ENCODE measurements at regions not wholly inside any gene's neighbourhood (a gene's known extent, or its start where the extent isn't known, plus 50 kb on each side); places are given as distances from the start of the nearest gene placed in this dataset.
"Not testable (repeated sequence)": the region's sequence is repeated elsewhere in the genome, so short reads cannot be mapped to it uniquely, and the experiment has no call there.

DNA sequence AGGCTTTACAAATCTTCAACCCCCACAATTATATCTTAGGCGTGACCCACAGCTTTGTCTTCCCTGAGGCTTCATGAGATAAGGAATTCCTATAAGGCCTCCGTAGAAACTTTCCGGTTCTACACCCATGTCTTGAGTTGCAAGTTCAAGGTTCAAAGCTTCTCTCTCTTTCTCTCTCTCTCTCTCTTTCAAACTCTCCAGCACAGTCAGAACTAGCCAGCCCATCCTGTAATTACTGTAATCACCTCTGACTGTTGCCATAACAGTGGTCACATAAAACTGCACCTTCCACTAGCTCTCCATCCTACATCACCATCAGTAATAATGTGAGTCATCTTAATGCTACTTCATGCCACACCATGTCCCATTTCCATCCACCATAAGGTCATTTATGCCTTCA lies 90.0 kb upstream of the NFASC start:
- DNase-seq (ENCODE audit: low read depth in 2 of 2) = no peak

DNA sequence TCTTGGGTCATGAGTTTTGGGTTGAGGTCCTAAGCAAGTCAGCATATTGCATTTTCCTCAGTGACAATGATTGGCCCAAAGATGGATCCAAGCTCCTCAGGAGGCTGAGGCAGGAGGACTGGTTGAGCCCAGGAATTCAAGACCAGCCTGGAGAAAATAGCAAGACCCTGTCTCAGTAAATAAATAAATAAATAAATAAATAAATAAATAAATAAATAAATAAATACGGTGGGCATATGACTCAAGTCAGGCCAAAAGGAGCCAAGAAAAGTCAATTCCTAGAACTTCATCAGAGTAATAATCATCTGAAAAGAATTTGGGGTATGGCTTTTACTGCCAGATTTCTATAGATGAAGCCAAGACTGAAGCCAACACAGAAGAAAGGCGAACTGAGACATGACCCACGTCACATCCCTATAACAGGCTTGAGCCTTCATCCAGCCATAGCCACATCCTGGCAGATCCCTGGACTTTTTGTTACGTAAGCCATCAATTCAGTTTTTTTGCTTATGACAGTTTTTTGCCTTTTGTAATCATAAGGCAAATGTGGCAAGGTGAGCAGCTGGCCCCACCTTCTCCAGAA lies 88.5 kb upstream of the NFASC start:
- no peak for DNase-seq (ENCODE audit: low read depth in 2 of 2)

DNA sequence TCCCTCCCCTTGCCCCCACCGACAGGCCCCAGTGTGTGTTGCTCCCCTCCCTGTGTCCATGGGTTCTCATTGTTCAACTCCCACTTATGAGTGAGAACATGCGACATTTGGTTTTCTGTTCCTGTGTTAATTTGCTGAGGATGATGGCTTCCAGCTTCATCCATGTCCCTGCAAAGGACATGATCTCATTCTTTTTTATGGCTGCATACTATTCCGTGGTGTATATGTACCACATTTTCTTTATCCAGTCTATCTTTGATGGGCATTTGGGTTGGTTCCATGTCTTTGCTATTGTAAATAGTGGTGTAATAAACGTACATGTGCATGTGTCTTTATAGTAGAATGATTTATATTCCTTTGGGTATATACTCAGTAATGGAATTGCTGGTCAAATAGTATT lies 85.6 kb upstream of the NFASC start:
- DNase-seq (ENCODE audit: low read depth in 2 of 2) = not testable (repeated sequence)

DNA sequence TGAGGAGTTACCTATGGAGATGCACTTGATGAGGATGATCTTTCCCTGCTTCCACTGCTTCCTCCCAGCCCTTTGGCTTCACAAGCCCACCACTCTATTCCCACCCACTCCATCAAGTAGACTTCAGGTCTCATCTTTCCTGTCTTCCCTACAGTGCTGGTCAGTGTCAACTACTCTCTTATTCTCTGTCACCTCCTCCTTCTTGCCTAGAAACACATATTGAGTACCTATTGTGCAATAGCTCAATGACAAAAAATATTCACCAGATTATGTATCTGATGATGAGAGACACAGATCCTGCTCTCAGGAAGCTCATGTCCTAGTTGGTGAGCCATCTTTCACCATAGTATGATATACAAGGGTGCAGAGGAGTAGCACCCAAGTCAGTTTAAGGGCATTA lies 82.2 kb upstream of the NFASC start:
- DNase-seq (ENCODE audit: low read depth in 2 of 2) = no peak

DNA sequence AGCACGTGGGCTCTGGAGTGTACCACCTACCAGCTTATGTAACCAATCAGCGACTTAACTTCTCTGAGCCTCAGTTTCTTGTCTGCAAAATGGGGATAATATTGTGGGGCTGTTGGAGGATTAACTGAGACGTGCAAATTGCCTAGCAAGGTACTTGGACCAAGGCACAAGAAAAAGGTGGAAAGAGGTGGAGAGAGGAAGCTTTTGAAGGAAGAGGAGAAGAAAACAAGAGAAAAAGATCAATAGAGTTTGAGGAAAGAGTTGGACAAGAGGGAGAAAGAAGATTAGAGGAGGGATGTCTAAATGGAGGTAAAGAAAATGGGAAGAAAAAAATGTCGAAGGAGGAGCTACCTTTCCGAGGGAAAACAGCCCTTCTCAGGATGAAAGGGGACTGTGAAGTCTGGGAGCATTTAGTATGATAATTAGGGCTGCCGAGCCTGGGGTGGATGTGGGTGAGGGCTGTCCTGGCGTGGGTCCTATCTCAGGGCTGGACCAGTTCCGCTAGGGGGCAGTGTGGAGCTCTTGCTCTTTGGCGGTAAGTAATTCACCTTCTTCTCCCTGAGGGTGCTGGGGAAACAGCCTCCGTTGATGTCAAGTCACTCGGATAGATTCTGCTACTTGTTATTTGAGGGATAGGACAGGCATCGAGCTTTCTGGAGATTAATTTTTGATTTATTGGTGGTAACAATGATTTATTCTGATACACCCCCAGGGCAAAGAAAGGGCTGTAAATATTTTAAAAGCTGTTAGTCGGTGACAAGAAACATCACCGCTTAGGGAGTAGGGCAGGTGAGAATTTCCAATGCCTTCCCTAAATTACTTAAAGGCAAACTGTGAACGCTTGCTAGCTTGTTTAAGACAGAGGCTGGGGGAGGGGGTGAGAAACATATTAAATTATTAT lies 79.0 kb upstream of the NFASC start:
- peak; percentile 60 to 67 for DNase-seq (ENCODE audit: low read depth in 2 of 2)

DNA sequence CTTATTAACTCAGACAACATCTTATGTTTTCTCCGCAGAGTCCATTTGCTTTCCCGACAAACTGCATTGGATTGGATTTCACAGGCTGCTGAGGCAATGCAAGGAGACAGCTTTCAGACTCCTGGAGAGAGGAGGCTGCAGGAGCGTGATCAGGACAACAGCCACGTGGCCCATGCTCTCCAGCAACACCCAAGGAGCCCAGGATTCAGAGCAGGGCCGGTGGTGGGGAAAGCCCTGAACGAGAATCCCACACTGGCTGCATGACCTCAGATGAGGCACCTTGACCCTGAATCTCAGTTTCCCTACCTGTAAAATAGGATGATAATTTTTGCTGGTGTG lies 78.3 kb upstream of the NFASC start:
- DNase-seq (ENCODE audit: low read depth in 2 of 2) = no peak

DNA sequence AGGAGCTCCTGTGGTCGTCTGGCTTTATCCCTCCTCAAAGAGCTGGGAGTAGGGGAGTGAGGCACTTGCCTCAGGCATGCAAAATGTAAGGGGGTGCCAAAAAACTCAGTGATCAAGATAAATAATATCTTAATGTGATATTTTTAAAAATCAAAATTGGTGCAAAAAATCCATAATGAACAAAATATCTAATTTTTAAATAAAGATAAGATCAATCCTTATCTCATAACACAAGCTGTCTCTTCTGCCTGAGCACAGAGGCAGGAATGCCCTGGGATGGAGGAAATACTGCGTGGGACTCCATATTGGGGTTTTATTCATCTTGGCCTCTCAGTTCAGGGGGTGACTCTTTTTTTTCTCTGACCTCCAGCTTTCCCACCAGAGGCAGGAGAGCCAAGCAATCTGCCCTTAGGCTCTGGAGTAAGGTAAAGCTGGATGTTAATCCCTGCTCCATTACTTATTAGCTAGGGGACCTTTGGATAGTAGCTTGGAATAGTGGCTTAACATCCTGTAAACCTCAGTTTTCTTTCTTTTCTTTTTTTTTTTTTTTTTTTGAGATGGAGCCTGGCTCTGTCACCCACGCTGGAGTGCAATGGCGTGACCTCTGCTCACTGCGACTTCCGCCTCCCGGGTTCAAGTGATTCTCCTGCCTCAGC lies 77.3 kb upstream of the NFASC start:
- DNase-seq (ENCODE audit: low read depth in 2 of 2) = no peak

DNA sequence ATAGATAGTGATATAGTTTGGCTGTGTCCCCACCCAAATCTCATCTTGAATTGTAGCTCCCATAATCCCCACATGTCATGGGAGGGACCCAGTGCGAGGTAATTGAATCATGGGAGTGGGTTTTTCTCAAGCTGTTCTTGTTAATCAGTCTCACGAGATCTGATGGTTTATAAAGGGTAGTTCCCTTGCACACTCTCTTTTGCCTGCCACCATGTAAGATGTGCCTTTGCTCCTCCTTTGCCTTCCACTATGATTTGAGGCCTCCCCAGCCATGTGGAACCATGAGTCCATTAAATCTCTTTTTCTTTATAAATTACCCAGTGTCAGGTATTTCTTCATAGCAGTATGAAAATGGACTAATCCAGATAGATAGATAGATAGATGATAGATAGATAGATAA lies 73.8 kb upstream of the NFASC start:
- not testable (repeated sequence) for DNase-seq (ENCODE audit: low read depth in 2 of 2)

DNA sequence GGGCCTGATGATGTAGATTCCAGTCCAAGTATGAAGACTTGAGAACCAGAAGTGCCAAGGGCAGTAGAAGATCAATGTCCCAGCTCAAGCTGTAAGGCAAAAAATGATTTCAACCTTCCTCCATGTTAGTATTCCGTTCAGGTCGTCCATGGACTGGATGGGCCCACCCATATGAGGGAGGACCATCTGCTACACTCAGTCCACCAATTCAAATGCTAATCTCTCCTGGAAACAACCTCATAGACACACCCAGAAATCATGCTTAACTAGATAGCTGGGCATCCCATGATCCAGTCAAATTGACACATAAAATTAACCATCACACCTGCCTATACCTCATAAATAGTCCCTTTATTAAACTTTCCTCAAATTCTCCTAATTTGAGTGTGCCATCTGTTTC lies 73.3 kb upstream of the NFASC start:
- DNase-seq (ENCODE audit: low read depth in 2 of 2) = no peak

DNA sequence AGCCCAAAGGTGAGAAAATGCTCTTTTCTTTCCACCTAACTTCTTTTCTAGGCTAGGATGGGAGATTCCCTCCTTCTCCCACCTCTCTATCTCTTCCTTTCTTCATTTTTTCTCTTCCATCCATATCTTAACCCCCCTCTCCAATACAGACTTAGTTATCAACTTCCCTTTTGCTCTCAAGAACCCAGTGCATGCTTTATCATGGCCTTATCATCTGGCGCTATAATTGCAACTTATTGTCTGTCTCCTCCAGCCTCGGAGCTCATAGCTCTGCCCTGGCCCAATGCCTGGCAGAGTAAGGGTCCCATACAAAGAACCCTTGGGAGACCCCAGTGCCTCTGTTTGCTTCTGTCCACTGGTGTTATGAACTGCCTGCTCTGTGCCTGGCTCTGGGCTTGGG lies 71.0 kb upstream of the NFASC start:
- DNase-seq (ENCODE audit: low read depth in 2 of 2) = no peak

DNA sequence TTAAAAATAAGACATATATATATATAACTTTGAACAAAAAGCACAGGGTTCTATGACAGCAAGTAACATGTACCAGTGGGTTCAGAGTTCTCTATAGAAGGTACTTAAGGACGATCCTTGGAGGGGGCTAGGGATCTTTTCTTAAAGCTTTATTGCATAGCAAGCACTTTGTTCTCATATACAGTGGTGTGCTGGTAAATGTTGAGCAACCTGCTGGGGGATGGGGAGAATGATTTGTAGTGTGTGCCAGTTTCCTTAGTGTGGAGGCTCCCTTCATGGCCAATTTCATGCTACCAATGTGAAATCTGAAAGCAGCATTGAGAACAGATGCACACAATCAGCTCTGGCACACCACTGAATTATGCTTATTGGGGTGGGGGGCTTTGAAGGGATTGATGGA lies 69.5 kb upstream of the NFASC start:
- no peak for DNase-seq (ENCODE audit: low read depth in 2 of 2)

DNA sequence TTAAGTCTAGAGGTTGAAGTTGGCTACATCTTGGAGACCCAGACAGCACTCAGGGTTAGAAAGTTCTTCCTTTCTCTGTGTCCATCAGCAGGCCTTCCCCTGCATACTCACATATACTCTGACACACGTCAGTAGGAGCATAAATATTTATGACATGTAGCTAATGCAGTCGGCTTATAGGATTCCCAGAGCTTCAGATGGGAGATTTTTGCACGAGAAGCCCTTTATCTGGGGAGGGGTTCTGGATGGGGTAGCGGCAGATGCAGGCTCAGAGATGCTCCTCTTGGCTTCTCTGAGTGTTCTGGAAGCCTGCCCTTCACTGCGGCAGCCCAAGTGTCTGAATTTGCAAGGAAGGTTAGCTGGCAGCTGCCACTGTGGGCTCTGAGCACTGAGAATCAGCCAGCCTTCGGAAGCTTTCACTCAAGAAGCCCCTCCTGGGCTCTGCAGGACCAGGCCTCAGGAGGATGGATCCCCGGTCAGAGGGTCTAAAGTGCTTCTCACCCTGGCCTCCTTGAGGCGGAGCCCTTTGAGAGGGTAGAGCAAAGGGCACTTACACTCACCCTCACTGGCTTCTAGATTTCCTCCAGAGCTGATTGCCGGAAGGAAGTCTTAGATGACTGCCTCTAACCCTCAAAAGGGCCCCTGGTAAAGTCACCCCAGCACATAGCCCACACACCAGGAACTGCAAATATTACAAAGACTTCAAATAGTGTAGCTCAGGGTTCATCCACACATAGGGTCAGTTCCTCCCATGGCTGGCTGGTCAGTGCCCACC lies 68.1 kb upstream of the NFASC start:
- no peak for DNase-seq (ENCODE audit: low read depth in 2 of 2)

DNA sequence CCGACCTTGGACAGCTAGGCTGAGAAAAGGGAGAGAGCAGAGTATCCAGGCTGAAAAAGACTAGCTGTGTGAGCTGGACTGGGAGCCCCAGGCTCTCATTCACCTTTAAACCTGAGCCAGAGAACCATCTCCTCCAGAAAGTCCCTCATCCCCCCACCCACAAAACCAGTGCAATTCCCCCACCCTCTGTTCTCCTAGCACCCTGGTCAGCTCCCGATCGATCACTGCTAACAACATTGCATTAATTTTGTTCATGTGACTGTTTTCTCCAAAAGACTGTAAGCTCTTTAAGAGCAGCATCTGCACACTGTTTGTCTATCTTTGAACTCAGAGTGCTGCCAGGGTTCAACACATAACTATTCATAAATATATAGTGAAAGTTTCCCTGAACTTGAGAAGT lies 67.1 kb upstream of the NFASC start:
- DNase-seq (ENCODE audit: low read depth in 2 of 2) = no peak

DNA sequence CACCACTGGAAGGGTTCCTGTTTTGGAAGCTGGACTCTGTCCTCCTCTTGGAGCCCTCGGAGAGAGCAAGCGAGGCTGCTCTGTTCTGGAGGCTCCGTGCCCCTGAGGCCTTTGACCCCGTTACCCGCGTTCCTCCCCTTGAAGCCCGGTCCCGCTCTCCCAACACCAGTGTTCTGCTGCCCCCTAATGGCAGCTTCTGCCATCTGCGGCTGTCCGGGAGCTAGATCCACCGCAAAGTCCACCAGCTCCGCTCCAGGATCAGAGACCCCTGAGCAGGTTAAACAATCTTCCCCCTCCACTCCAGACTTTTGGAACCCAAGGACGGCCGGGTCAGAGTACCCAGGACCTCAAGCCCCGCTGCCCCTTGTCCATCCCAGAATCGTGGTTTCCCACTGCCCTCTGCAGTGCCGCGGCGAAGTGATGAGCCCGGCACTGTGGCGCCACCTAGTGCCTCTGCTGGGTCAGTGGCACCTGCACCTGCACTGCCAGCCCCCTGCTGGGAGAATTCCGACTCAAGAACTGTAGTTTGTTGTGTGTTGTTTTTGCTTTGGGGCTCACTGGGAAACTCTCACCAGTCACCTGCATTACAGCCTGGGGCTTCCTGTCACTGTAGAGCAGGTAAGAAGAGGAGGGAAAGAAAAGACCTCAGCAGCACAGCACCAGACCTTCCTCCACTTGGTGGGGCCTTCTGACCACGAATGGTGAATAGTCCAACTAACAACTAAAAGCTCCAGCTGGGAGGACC lies 63.5 kb upstream of the NFASC start:
- peak; percentile 71 to 74 for DNase-seq (ENCODE audit: low read depth in 2 of 2)

DNA sequence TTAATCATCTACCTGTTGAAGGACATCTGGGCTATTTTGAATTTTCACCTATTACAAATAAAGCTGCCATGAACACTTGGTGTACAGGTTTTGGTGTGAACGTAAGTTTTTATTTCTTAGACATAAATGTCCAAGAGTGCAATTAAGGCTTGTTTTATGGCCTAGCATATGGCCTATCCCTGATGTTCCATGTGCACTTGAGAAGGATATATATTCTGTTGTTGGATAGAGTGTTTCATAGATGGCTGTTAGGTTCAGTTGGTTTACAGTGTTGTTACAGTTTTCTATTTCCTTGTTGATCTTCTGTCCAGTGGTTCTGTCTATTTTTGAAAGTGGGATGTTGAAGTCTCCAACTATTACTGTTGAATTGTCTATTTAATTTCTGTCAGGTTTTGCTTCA lies 61.2 kb upstream of the NFASC start:
- no peak for DNase-seq (ENCODE audit: low read depth in 2 of 2)

DNA sequence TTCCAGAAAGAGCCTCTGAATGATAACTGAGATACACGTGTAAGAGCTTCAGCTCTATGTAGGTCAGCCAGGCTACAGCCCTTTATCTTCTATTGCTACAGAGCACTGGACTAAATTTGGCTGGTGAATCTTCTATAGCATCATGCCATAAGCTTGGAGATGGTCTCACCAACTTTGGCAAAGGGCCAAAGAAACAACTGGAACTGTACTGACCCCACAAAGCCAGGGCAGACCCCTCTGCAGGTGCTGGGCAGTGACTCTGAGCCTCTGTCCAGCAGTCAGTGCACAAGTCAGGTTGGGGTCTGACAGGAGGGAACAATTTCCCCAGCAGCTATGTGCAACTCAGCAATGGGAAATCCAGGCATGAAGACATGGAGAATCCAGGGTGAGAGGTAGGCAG lies 57.8 kb upstream of the NFASC start:
- DNase-seq (ENCODE audit: low read depth in 2 of 2) = no peak

DNA sequence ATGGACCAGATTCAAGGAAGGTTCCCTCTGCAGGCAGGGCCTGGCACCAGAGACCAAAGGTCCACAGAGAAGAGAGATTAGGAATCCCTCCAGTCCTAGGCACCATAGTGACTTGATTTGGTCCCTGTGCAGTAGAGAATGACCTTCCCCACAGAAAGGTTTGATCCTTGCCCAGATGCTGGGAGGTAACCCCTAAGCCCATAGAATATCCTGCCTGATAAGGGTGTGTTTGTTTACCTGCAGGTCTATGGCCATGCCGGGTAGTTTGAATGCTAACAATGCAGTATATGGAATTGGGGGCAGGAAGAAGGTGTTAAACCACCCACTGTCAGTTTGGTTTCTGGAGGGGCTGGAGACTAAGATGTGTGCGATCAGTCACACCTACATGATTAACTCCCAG lies 57.1 kb upstream of the NFASC start:
- no peak for DNase-seq (ENCODE audit: low read depth in 2 of 2)

DNA sequence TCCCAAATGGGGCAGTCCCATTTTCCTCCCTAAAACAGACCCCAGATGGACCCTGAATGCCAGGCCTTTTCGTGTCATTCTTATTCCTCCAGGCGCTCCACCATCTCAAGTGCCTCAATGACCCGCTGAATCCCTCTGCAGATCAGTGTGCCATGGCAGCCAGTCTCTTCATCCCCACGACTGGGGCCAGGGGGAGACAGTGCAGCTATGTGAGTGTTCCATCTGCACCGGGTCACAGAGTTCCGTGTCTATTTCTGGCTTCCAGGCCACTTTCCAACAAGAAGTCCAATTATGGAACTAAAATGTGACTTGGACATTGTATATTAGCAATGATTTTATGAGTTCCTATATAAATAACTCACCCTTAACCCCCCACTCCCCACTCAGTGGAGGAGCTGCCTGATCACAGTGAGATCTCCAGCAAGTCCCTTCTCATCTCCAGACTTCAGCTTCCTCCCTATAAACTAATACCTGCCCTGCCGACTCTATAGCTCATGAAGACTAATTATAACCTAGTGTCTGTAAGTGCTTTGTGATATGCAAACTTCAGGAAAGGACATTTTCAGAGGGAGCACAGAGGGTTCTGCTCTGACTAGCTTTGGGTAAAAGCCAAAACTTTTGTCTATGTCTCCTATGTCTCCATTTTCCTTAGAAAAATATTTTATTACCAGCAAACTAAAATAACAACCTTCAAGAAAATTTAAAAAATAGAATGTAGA lies 56.3 kb upstream of the NFASC start:
- no peak for DNase-seq (ENCODE audit: low read depth in 2 of 2)

DNA sequence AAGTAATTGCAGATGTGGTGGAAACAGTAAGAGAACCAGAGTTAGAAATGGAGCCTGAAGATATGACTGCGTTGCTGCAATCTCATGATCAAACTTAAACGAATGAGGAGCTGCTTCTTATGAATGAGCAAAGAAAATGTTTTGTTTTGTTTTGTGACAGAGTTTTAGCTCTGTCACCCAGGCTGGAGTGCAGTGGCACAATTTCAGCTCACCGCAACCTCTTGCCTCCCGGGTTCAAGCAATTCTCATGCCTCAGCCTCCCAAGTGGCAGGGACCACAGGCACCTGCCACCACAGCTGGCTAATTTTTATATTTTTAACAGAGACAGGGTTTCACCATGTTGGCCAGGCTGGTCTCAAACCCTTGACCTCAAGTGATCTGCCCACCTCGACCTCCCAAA lies 53.3 kb upstream of the NFASC start:
- no peak for DNase-seq (ENCODE audit: low read depth in 2 of 2)

DNA sequence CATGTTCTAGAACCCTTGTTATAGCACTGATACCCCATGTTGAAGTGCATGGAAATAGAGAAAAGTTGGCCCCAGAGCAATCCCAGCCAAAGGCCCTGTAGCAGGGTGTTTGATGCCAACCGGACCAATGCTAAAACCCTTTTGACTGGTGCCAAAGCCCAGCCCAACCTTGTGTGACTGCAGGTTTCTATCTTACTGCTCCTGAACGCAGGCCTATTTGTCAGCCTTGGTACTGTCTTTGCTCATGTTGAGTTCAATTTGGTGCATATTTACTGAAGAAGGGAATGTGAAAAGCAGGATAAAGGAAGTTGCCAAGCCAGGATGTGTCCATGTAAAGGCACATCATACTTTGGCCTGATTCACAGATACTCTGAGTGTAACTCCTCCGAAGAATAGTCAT lies 51.7 kb upstream of the NFASC start:
- DNase-seq (ENCODE audit: low read depth in 2 of 2) = no peak

DNA sequence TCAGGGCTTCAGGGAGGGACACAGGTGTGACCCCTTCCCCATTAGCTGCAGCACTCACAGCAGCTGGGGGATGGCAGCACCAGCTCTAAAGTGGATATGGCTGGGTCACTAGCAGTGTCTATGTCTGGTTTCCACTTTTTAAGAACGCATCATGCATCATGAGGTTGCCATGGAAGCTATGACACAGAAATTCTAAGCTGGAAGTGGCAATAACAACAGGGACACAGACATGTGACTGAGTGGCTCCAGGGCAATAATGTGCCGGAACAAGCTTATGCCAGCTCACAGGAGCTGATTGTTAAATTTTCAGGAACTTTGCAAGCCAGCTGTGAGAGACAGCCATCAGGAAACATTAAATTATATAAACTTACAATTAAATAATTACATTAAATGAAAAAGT lies 51.2 kb upstream of the NFASC start:
- no peak for DNase-seq (ENCODE audit: low read depth in 2 of 2)

All from stimulated activated CD8-positive, alpha-beta memory T cell treated with anti-CD3 and anti-CD28 coated beads, Interleukin-15, amount 100 ng/mL, for 48 hours (primary cell).